SJSA1 (cell line): ENCODE measurements at regions not wholly inside any gene's neighbourhood (a gene's known extent, or its start where the extent isn't known, plus 50 kb on each side); places are given as distances from the start of the nearest gene placed in this dataset.
"Not testable (repeated sequence)": the region's sequence is repeated elsewhere in the genome, so short reads cannot be mapped to it uniquely, and the experiment has no call there.

ENCODE experiments used
- DNase-seq, 2 experiments: peaks; one replicate each; pipeline ENCODE4 v3.0.0-alpha.2; 2015 to 2020; ENCODE audit warnings: low spot score in 2 of 2, low read depth in 1 of 2
- H3K27ac ChIP-seq: fragments of 250-450 bp; sonication (Bioruptor Pico); 2 replicates; pipeline ENCODE4 v1.5.1; 2020; ENCODE audit warnings: mild to moderate bottlenecking, moderate library complexity
- H3K27me3 ChIP-seq: fragments of 250-450 bp; sonication (Bioruptor Pico); replicated peaks from 2 replicates; pipeline ENCODE4 v1.5.1; 2020; ENCODE audit warnings: mild to moderate bottlenecking, moderate library complexity
- H3K36me3 ChIP-seq: fragments of 250-450 bp; sonication (Bioruptor Pico); 2 replicates; pipeline ENCODE4 v1.5.1; 2020; ENCODE audit warnings: mild to moderate bottlenecking
- H3K4me1 ChIP-seq: fragments of 250-450 bp; sonication (Bioruptor Pico); replicated peaks from 2 replicates; pipeline ENCODE4 v1.6.1; 2021; ENCODE audit warnings: mild to moderate bottlenecking
- H3K4me3 ChIP-seq: fragments of 250-450 bp; sonication (Bioruptor Pico); 2 replicates; pipeline ENCODE4 v1.5.1; 2020; ENCODE audit warnings: mild to moderate bottlenecking
- H3K9me3 ChIP-seq: fragments of 250-450 bp; sonication (Bioruptor Pico); replicated peaks from 2 replicates; pipeline ENCODE4 v1.5.1; 2020; ENCODE audit warnings: mild to moderate bottlenecking

DNA sequence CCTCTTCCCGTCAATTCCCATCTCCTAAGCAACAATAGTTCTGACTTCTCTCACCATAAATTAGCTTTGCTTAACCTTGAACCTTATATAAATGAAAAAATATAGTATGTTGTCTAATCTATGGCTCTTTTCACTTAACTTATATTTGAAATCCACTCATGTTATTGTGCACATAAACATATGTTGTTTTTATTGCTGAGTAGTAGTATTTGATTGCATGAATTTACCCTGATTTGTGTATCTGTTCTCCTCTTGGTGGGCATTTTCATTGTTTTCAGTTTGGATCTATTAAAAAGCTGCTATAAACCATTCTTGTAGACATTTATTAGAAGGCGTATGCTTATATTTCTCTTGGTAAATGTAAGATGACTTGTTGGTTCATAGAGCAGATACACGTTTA is 874.3 kb upstream of the ZEB2 start:
- Histone ChIP-seq H3K4me1 (no peaks in the 10 kb centered on the region), H3K4me3 (no peak overlapping the region), H3K36me3 (no peaks in the 10 kb centered on the region), H3K27me3 (no peaks in the 10 kb centered on the region), H3K27ac (no peak overlapping the region), H3K9me3 (no peaks in the 10 kb centered on the region)
- no peak for DNase-seq

DNA sequence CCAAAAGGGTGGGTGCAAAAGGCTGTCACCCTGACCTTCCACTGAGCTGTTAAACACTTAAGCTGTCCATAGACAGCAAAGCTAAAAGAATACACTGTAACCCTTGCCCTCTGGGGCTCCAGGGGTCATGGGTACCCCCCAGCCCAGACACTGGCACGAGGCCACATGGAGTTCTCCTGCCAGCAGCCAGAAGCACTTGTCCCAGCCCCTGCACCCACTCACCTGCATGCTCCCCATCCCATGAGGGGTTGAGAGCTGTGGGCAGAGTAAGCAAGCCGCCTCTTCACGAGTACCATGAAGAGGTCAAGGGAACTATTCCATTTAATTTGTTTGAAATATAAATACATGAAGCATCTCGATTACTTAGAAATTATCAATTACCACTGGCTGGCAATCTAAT is 867.1 kb upstream of the ZEB2 start:
- DNase-seq = no peak
- Histone ChIP-seq H3K4me1 (no peaks in the 10 kb centered on the region), H3K9me3 (no peaks in the 10 kb centered on the region), H3K4me3 (no peak overlapping the region), H3K27ac (no peak overlapping the region), H3K36me3 (no peaks in the 10 kb centered on the region), H3K27me3 (no peaks in the 10 kb centered on the region)

DNA sequence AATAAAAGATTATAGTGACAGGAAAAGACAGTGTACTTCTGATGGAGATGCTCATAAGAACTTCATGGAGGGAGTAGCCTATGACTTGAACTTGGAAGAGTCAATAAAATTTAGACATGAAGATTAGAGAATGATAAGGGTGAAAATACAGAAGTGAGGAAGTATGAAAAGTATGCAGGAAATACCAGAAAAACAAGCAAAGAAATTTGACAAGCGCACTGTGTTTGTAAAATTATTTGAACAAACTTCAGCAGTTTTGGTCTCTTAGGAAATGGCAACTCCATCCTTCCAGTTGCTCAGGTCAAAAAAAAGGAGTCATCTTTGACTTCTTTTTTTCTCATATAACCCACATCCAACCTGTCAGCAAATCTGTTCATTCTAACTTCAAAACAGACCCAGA is 864.0 kb upstream of the ZEB2 start:
- DNase-seq = no peak

DNA sequence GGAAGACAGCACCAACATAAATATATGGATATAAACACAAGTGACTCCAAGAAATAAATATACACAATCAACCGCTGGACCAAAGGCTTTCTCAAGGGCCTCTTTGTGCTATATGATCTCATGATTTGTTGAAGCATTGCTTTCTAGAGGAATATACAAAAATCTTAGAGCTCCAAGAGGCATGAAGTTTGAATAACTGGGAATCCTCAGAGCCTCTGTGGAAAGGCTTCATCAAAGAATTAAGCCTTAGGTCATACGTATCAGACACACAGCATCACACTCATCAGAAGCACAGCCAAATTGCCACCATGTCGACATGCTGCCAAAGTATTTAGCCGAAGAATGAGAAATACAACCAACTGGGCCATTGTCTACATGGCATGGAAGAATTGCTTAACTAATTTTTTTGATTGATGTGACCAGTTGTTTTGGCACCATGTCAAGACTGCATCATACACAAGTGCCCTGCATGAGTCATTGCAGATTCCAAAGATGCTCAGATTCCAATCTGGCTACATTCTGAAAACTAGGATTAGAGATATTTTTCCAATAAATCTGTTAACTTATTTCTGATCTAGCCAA is 860.6 kb upstream of the ZEB2 start:
- H3K27me3 ChIP-seq = no peaks in the 10 kb centered on the region
- no peak overlapping the region for H3K4me3 ChIP-seq
- no peak overlapping the region for H3K27ac ChIP-seq
- peak in 1 of 2 experiments; percentile 7 for DNase-seq
- H3K36me3 ChIP-seq = no peaks in the 10 kb centered on the region
- H3K9me3 ChIP-seq = no peaks in the 10 kb centered on the region
- H3K4me1 ChIP-seq = no peaks in the 10 kb centered on the region

More for the DNA sequence above, 864.0 kb upstream of the ZEB2 start:
- Histone ChIP-seq H3K4me3 (no peak overlapping the region), H3K36me3 (no peaks in the 10 kb centered on the region), H3K4me1 (no peaks in the 10 kb centered on the region), H3K27ac (no peak overlapping the region), H3K9me3 (no peaks in the 10 kb centered on the region), H3K27me3 (no peaks in the 10 kb centered on the region)

DNA sequence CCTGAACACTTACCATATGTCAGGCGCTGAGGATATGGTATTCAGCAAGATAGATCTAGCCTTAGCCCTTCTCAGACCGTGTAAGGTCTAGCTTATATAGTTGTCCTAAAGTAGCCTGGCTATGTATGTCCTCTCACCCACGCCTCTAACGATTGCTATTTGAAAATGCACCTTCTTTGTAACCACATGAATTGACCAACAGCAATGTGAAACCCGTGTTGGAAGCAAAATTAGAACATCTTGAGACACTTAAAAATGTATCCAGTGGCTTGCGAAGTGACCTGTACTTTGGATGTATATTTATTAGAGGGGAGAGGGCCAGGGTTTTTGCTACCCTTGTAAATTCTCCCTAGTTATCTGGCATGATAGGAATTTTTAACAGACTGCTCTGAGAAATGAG is 860.0 kb upstream of the ZEB2 start:
- Histone ChIP-seq H3K4me3 (no peak overlapping the region), H3K4me1 (no peaks in the 10 kb centered on the region), H3K27ac (no peak overlapping the region), H3K27me3 (no peaks in the 10 kb centered on the region), H3K36me3 (no peaks in the 10 kb centered on the region), H3K9me3 (no peaks in the 10 kb centered on the region)
- no peak for DNase-seq

DNA sequence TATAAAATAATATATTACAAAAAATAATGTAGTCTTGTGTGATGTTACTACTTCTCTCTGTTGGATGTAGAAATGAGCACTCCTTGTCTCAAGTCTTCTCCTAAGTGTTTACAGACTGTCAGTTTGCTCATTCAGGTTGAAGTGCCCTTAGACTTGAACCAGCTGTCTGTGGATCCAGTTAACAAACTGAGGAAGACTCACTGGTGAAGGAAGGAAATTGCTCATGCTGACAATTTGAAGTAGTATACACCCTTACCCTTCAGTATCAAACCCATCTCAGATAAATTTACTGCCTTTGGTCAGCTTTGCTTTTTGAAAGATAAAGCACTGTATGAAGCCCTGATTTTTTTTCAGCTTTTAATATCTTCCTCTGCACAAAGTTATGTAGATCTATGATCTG is 854.2 kb upstream of the ZEB2 start:
- Histone ChIP-seq H3K27ac (no peak overlapping the region), H3K27me3 (no peaks in the 10 kb centered on the region), H3K9me3 (no peaks in the 10 kb centered on the region), H3K4me3 (no peak overlapping the region), H3K36me3 (no peaks in the 10 kb centered on the region), H3K4me1 (no peaks in the 10 kb centered on the region)
- DNase-seq = no peak

DNA sequence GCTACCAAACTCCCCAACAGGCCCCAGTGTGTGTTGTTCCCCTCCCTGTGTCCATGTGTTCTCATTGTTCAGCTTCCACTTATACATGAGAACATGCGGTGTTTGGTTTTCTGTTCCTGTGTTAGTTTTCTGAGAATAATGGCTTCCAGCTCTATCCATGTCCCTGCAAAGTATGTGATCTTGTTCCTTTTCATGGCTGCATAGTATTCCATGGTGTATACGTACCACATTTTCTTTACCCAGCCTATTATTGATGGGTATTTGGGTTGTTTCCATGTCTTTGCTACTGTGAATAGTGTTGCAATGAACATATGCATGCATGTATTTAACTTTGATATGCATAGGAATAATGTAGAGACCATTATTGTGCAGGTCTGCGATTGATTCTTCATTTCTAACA is 847.4 kb upstream of the ZEB2 start:
- not testable (repeated sequence) for H3K36me3 ChIP-seq, H3K27ac ChIP-seq, H3K4me1 ChIP-seq, H3K27me3 ChIP-seq, DNase-seq, H3K4me3 ChIP-seq, H3K9me3 ChIP-seq

DNA sequence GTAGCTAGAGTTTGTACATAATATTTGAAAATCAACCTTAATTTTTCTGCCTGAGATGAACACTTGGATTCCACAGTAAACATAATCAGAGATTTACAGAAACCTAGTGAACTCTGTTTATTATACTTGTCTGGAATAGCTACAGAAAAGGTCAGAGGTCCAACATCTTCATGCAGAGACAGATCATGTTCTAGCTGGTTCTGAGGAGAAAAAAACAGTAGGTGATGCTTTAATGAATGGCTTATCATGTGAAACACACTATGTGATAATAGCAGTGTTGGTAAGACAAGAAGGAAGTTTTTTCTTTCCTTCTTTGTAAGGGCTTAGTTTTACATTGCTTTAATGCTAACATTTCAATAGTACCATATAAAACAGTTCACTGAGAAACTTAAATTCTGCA is 846.4 kb upstream of the ZEB2 start:
- no peaks in the 10 kb centered on the region for H3K36me3 ChIP-seq

DNA sequence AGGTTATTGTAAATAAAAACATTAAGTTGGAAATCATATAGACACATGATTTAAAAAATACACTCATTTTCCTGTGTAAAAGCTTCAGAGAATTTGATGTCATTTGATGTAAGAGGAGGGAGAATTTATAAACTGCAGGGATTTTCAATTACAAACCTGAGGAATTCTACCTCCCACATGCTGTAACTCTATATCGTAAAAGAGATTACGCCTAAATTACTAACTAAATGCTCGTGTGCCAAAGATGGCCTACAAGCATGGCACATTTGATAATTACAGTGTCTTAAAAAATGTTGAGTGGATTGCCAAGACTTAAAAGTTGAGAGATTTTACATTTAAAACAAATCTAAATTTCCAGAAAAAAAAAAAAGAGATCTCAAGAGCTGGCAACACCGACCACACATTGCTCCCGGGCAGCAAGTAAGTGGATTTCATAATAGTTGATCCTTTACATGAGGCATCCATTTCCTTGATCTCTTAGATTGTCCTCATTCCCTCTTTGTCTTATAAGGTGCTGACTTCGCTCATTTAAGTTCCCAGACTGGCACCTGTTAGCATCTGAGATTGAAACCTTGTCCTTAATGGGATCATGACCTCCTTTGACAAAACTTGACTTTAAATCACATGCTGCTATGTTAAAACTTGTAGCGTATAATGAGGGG is 840.3 kb upstream of the ZEB2 start:
- no peak overlapping the region for H3K4me3 ChIP-seq
- DNase-seq = no peak
- no peak overlapping the region for H3K27ac ChIP-seq

More for the DNA sequence above, 846.4 kb upstream of the ZEB2 start:
- H3K4me3 ChIP-seq = no peak overlapping the region
- H3K4me1 ChIP-seq = no peaks in the 10 kb centered on the region
- no peak overlapping the region for H3K27ac ChIP-seq
- no peaks in the 10 kb centered on the region for H3K9me3 ChIP-seq
- no peaks in the 10 kb centered on the region for H3K27me3 ChIP-seq
- DNase-seq = no peak

DNA sequence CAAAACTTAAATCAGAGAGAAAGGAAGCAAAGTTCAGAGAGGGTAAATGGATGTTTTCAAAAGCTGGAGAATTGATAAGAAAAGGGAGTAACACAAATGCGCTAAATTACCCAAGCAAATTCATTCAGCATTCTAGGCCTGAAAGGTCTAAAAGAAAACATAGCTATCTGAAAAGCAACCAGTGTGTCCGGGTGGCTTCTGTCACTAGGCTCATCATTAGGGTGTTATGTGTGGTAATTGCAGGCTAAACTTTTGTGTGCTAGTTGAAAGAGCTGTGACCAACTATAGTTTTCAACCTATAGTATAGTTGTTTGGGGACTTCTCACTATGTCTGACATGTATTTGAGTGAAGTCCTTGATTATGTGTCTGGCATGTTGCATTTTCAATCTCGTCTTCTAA is 839.6 kb upstream of the ZEB2 start:
- Histone ChIP-seq H3K27ac (no peak overlapping the region), H3K9me3 (no peaks in the 10 kb centered on the region), H3K27me3 (no peaks in the 10 kb centered on the region), H3K4me1 (no peaks in the 10 kb centered on the region), H3K4me3 (no peak overlapping the region), H3K36me3 (no peaks in the 10 kb centered on the region)
- DNase-seq = no peak

More for the DNA sequence above, 840.3 kb upstream of the ZEB2 start:
- Histone ChIP-seq H3K36me3 (no peaks in the 10 kb centered on the region), H3K9me3 (no peaks in the 10 kb centered on the region), H3K4me1 (no peaks in the 10 kb centered on the region), H3K27me3 (no peaks in the 10 kb centered on the region)

DNA sequence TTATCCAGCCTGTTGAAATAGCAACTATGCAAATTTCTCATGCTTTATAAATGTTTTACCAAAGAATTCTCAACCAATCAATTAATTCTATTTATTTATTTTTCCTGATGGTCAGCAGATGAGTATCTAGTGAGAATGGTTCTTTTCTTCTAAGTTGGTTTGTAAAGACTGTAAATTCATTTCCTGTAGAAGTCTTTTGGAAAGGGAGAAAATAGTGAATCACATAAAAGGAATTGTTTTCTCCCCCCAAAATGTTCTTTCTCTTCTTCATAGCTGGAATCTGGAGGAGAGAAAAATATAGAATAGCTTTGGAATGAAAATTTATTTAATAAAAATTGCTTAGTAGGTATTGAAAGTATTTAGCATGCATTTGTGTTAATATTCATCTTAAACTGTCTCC is 836.1 kb upstream of the ZEB2 start:
- Histone ChIP-seq H3K36me3 (no peaks in the 10 kb centered on the region), H3K4me1 (no peaks in the 10 kb centered on the region), H3K27me3 (no peaks in the 10 kb centered on the region), H3K4me3 (no peak overlapping the region), H3K9me3 (no peaks in the 10 kb centered on the region), H3K27ac (no peak overlapping the region)
- no peak for DNase-seq

DNA sequence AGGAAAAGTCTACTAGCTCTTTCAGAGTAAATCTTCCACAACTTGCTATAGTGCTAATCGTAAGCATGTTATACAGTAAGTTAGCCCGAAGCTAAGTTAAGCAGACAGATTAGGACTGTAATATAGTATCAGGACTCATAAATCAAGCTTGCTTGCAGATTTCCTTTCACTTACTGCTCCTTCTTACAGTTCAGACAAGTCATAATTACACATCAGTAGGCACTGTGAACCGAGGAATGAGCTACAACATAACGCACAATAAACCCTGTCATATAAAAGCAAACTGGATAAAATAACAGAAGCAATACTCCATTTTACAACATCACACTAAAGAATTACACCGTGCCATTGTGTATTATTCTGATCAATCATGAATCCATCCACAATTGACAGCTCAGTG is 832.6 kb upstream of the ZEB2 start:
- Histone ChIP-seq H3K27ac (no peak overlapping the region), H3K4me1 (no peaks in the 10 kb centered on the region), H3K36me3 (no peaks in the 10 kb centered on the region), H3K9me3 (no peaks in the 10 kb centered on the region), H3K27me3 (no peaks in the 10 kb centered on the region), H3K4me3 (no peak overlapping the region)
- DNase-seq = no peak

DNA sequence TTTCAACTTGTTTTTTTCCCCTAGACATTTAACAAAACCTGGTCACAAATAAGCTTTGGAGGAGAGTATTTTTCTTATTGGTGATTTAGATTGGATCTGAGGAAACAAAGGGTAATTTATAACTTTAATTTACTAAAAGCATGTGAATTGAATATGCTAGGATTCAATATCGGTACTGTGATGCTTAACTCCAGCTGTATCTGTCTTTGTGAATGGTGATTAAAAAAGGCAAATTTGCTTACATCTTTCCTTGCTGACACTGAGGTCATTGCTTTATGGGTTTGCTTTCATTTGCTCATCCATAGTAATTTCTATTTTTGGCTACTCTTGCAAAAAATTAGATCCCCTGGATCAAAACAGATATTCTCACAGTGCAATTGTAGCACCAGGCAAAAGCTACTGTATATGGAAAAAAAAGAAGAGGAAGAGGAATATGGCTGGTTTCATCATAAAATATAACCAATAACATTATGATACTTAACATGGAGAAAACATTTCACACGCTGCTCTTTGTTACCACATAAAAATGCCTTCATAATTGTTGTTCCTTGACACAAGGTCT is 832.0 kb upstream of the ZEB2 start:
- no peaks in the 10 kb centered on the region for H3K27me3 ChIP-seq
- no peaks in the 10 kb centered on the region for H3K4me1 ChIP-seq
- no peak for DNase-seq
- H3K27ac ChIP-seq = no peak overlapping the region
- no peaks in the 10 kb centered on the region for H3K9me3 ChIP-seq
- no peaks in the 10 kb centered on the region for H3K36me3 ChIP-seq
- no peak overlapping the region for H3K4me3 ChIP-seq

DNA sequence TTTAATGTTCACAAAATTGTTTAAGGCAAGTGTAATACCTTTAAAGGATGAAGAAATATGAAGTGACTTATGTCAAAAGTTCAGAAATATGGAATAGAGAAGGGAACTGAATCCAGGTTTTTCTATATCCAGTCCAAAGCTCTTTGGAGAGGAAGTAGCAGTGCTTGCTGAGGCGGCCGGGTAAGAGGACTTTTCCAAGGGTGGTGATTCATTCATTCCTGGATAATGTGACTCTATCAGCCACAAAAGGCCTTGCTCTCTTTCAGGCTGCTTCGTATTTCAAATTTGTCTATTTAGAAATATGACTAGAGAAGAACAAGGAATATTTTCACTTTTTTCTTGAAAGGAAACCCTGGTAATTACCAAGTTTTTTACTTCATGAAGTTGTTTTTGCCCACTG is 830.1 kb upstream of the ZEB2 start:
- DNase-seq = no peak
- Histone ChIP-seq H3K4me3 (no peak overlapping the region), H3K27ac (no peak overlapping the region)

More for the DNA sequence above, 830.1 kb upstream of the ZEB2 start:
- Histone ChIP-seq H3K36me3 (no peaks in the 10 kb centered on the region), H3K9me3 (no peaks in the 10 kb centered on the region), H3K4me1 (no peaks in the 10 kb centered on the region), H3K27me3 (no peaks in the 10 kb centered on the region)
